ENCODE measurements at regions not wholly inside any gene's neighbourhood (a gene's known extent, or its start where the extent isn't known, plus 50 kb on each side); places are given as distances from the start of the nearest gene placed in this dataset.

GRCh38 chr1:108082738-108083562 lies 117.2 kb downstream of the SLC25A24 start:
- Histone ChIP-seq H3K4me2 (ENCODE audit: control insufficient read depth, extremely low read depth, insufficient read depth, low read depth, low read length) (no peak overlapping the region), H3K79me2 (ENCODE audit: control insufficient read depth, insufficient read depth, low read length) (no peaks in the 10 kb centered on the region), H3K9me1 (ENCODE audit: control insufficient read depth, extremely low read depth, insufficient read depth, low read length) (no peaks in the 10 kb centered on the region), H3K36me3 (ENCODE audit: control insufficient read depth in 2 of 2, extremely low read depth in 1 of 2, insufficient read depth in 2 of 2, low read length in 2 of 2) (no peaks in the 10 kb centered on the region), H3K4me1 (ENCODE audit: control insufficient read depth, extremely low read depth, insufficient read depth, low read length) (no peaks in the 10 kb centered on the region), H3K9ac (ENCODE audit: control insufficient read depth, extremely low read depth, insufficient read depth, low read length) (no peak overlapping the region), H3K9me3 (ENCODE audit: control insufficient read depth, low read depth, low read length) (no peaks in the 10 kb centered on the region), H4K20me1 (ENCODE audit: control insufficient read depth, extremely low read depth, insufficient read depth, low read length) (no peaks in the 10 kb centered on the region), H2AFZ (ENCODE audit: control insufficient read depth, low read length) (no peak overlapping the region), H3K27me3 (ENCODE audit: control insufficient read depth, extremely low read depth, insufficient read depth, low read length) (no peaks in the 10 kb centered on the region), H3K27ac (ENCODE audit: control insufficient read depth, insufficient read depth, low read length) (no peak overlapping the region), H3K4me3 (ENCODE audit: control insufficient read depth in 2 of 3, extremely low read depth in 1 of 3, insufficient read depth in 2 of 3, low read depth in 1 of 3, low read length in 3 of 3) (no peak overlapping the region)
- no peak for TF ChIP-seq EZH2 (IDR thresholded peaks at IDR 0.05; ENCODE audit: low read length)
- TF ChIP-seq, protein P1, sequence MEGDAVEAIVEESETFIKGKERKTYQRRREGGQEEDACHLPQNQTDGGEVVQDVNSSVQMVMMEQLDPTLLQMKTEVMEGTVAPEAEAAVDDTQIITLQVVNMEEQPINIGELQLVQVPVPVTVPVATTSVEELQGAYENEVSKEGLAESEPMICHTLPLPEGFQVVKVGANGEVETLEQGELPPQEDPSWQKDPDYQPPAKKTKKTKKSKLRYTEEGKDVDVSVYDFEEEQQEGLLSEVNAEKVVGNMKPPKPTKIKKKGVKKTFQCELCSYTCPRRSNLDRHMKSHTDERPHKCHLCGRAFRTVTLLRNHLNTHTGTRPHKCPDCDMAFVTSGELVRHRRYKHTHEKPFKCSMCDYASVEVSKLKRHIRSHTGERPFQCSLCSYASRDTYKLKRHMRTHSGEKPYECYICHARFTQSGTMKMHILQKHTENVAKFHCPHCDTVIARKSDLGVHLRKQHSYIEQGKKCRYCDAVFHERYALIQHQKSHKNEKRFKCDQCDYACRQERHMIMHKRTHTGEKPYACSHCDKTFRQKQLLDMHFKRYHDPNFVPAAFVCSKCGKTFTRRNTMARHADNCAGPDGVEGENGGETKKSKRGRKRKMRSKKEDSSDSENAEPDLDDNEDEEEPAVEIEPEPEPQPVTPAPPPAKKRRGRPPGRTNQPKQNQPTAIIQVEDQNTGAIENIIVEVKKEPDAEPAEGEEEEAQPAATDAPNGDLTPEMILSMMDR (optimal IDR thresholded peaks at IDR 0.05 in 1 of 3, IDR thresholded peaks at IDR 0.05 in 1 of 3, conservative IDR thresholded peaks at IDR 0.05 in 1 of 3; ENCODE audit: extremely low read depth in 1 of 3, insufficient read depth in 2 of 3, low read length in 3 of 3) = no peak
- dilution Hi-C loops (cut with MboI; ENCODE audit: extremely low pct_ligation_motif_present, low sequenced_read_pairs) = no loop called here
- FAIRE-seq = no peak
- DNase-seq (ENCODE audit: low read depth, low spot score) = no peak

- Histone ChIP-seq H3K9me1 (ENCODE audit: control insufficient read depth, extremely low read depth, insufficient read depth, low read length) (no peaks in the 10 kb centered on the region), H3K4me3 (ENCODE audit: control insufficient read depth in 2 of 3, extremely low read depth in 1 of 3, insufficient read depth in 2 of 3, low read depth in 1 of 3, low read length in 3 of 3) (no peak overlapping the region), H3K9me3 (ENCODE audit: control insufficient read depth, low read depth, low read length) (no peaks in the 10 kb centered on the region), H3K4me1 (ENCODE audit: control insufficient read depth, extremely low read depth, insufficient read depth, low read length) (no peaks in the 10 kb centered on the region), H2AFZ (ENCODE audit: control insufficient read depth, low read length) (no peak overlapping the region), H3K9ac (ENCODE audit: control insufficient read depth, extremely low read depth, insufficient read depth, low read length) (no peak overlapping the region), H3K27ac (ENCODE audit: control insufficient read depth, insufficient read depth, low read length) (no peak overlapping the region), H3K4me2 (ENCODE audit: control insufficient read depth, extremely low read depth, insufficient read depth, low read depth, low read length) (no peak overlapping the region), H3K79me2 (ENCODE audit: control insufficient read depth, insufficient read depth, low read length) (no peaks in the 10 kb centered on the region), H3K27me3 (ENCODE audit: control insufficient read depth, extremely low read depth, insufficient read depth, low read length) (no peaks in the 10 kb centered on the region), H3K36me3 (ENCODE audit: control insufficient read depth in 2 of 2, extremely low read depth in 1 of 2, insufficient read depth in 2 of 2, low read length in 2 of 2) (no peaks in the 10 kb centered on the region), H4K20me1 (ENCODE audit: control insufficient read depth, extremely low read depth, insufficient read depth, low read length) (no peaks in the 10 kb centered on the region)
- FAIRE-seq (no peak), DNase-seq (ENCODE audit: low read depth, low spot score) (no peak)
- dilution Hi-C loops (cut with MboI; ENCODE audit: extremely low pct_ligation_motif_present, low sequenced_read_pairs) = no loop called here
- no peak for TF ChIP-seq EZH2 (IDR thresholded peaks at IDR 0.05; ENCODE audit: low read length)
- TF ChIP-seq, protein P1 (optimal IDR thresholded peaks at IDR 0.05 in 1 of 3, IDR thresholded peaks at IDR 0.05 in 1 of 3, conservative IDR thresholded peaks at IDR 0.05 in 1 of 3; ENCODE audit: extremely low read depth in 1 of 3, insufficient read depth in 2 of 3, low read length in 3 of 3) = no peak
These were observed 117.0 kb upstream of the VAV3 start for GRCh38 chr1:108082001-108082400.

Data from keratinocyte (primary cell).